GM20000 (cell line): ENCODE measurements at regions not wholly inside any gene's neighbourhood (a gene's known extent, or its start where the extent isn't known, plus 50 kb on each side); places are given as distances from the start of the nearest gene placed in this dataset.

ENCODE experiments used
- DNase-seq: peaks from one replicate; pipeline ENCODE4 v3.0.0; 2012; ENCODE audit warnings: low spot score
- TF ChIP-seq, protein P1 (sequence below): IDR thresholded peaks from 2 replicates; pipeline ENCODE4 v1.5.1; 2012; ENCODE audit warnings: mild to moderate bottlenecking, control low read depth; ENCODE audit errors: extremely low read depth, missing control alignments

DNA sequence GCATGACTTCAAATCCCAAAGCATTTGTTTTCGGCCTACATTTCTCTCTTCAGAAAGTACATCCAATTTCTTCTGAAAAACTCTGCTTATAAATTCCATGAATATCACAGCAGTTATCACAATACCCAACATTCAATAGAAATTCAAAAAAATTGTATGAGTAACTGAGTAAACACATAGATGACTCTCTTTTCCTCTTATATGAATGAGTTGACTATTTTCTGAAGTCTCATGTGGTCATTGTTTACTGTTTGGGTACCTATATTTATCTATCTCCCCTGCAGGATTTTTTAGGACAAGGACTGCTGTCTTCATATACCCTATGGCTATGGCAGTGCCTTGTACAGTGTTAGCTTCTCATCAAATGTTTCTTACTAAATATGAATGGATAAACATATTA lies 157.1 kb downstream of the HTR1A start:
- TF ChIP-seq, protein P1, sequence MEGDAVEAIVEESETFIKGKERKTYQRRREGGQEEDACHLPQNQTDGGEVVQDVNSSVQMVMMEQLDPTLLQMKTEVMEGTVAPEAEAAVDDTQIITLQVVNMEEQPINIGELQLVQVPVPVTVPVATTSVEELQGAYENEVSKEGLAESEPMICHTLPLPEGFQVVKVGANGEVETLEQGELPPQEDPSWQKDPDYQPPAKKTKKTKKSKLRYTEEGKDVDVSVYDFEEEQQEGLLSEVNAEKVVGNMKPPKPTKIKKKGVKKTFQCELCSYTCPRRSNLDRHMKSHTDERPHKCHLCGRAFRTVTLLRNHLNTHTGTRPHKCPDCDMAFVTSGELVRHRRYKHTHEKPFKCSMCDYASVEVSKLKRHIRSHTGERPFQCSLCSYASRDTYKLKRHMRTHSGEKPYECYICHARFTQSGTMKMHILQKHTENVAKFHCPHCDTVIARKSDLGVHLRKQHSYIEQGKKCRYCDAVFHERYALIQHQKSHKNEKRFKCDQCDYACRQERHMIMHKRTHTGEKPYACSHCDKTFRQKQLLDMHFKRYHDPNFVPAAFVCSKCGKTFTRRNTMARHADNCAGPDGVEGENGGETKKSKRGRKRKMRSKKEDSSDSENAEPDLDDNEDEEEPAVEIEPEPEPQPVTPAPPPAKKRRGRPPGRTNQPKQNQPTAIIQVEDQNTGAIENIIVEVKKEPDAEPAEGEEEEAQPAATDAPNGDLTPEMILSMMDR: no peak
- no peak for DNase-seq

DNA sequence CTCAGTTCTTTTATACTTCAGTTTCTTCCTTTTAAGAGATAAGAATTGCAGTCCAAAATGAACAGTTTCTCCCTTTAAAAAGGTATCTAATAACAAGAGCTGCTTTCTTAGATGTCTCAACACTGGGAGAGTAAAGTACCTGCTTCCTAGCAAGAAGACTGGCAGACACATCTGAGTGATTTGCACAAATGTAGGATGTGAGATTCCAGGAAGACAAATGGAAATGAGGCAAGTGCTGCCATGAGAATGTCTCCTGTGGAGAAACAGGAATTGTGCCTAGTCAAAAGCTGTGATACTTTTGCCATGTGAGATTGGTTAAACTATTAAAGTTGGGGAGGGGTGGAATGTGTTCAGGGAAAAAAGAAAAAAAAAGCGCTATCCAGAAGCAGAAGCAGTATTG lies 159.1 kb downstream of the HTR1A start:
- TF ChIP-seq, protein P1: no peak
- DNase-seq: no peak

DNA sequence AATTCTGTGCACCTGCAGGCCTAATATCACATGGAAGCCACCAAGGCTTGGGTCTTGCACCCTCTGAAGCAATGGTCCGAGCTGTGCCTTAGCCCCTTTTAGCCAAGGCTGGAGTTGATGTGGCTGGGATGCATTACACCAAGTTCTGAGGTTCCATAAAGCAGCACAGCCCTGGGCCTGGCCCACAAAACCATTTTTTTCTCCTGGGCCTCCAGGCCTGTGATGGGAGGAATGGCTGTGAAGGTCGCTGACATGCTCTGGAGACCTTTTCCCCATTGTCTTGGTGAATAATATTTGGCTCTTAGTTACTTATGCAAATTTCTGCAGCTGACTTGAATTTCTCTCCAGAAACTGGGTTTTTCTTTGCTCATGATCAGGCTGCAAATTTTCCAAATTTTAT lies 167.3 kb downstream of the HTR1A start:
- no peak for DNase-seq
- TF ChIP-seq, protein P1: no peak

DNA sequence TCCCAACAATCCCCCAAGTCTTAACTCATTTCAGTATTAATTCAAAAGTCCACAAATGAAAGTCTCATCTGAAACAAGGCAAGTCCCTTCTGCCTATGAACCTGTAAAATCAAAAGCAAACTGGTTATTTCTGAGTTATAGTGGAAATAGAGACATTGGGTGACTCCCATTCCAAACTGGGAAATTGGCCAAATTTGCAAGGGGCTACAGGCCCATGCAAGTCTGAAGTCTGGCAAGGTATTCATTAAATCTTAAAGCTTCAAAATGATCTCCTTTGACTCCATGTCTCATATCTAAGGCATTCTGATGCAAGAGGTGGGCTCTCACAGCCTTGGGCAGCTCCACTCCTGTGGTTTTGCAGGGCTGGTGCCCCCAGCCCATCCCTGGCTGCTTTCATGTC lies 167.9 kb downstream of the HTR1A start:
- no peak for DNase-seq
- TF ChIP-seq, protein P1: no peak

DNA sequence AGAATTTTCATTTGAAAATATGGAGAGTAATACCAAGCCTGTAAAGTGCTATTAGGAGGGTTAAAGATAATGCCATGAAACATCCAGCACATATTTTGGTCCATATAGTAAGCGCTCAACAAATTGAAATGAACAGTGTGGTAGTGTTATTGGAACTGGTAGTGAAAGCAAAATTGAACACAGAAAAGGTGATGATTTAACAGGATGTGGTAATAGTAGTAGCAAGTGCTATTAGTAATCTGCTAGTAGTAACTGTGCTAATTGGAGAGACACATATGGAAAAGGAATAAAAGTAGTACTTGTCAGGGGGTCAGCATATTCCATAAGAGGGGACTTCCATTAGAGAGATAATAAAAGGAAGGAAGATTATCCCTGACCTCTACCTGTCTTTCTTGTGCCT lies 187.3 kb downstream of the HTR1A start:
- TF ChIP-seq, protein P1: no peak
- no peak for DNase-seq

DNA sequence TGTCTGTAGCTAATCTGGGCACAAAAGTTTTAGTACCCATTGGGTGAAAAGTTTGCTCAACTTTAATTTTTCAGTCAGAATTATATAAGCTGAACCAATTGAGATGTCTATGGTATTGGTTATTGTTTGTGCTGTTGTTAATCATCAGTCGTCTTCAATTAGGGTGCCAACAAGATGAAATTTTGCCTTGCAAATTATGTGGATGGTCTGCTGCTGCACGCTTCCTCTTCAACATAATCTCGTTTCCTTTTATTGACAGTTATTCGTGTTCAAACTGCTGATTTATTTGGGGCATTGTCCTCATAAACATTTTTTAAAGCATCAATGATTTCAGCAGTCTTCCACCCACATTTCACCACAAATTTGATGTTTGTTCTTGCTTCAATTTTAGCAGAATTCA lies 194.0 kb downstream of the HTR1A start:
- TF ChIP-seq, protein P1: no peak
- DNase-seq: no peak

DNA sequence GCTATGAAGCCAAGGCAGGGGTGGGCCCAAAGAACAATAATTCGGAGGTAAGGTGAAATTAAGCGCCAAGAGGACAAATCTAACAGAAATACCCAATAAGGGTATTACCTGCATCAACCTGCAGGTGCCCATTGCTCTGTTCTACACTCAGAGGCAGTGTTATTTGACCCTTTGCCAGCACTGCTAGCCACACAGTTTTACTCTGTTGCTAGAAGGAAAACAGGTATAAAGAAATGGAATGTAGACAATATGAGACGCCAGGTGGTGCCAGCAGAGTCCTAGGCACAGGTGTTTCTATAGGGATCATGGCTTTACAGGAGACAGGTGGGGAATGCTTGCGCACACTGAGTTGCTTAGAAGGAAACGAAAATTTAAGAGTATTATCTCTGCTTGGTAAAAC lies 201.3 kb downstream of the HTR1A start:
- DNase-seq: no peak
- TF ChIP-seq, protein P1: no peak
